ENCODE measurements at regions not wholly inside any gene's neighbourhood (a gene's known extent, or its start where the extent isn't known, plus 50 kb on each side); places are given as distances from the start of the nearest gene placed in this dataset.

GRCh38 chr7:423312-424260 is 96.1 kb downstream of the PDGFA start:
- no peak for DNase-seq (ENCODE audit: low spot score)

DNA sequence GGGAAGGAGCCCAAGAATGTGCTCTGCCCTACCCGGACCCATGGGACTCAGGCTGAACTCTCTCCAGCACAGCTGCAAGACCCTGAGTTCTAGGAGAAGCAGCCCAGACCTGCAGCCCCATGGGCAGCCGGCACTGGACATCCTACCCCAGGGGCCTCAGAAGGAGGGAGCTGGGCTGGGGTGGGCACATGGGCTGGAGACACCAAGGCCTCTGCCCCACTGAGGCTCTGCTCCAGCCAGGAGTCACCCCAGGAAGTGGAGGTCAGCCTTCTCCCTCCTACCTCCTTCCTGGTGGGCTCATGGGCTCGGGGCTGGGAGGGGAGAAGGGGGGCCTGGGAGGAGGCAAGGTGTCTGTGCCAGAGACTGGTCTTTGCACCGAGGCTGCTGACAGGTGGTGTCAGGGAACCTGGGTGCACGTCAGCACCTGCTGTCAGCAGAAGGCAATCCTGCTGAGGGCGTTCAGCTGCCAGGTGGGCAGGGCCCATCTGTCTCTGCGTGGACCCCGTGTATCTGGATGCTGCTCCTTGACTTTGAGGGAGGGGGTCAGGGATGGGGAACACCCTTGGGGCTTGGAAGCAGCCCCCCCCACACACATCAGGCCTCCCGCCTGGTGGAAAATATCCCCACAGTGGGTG is 95.2 kb downstream of the PDGFA start:
- DNase-seq (ENCODE audit: low spot score), result no peak

DNA sequence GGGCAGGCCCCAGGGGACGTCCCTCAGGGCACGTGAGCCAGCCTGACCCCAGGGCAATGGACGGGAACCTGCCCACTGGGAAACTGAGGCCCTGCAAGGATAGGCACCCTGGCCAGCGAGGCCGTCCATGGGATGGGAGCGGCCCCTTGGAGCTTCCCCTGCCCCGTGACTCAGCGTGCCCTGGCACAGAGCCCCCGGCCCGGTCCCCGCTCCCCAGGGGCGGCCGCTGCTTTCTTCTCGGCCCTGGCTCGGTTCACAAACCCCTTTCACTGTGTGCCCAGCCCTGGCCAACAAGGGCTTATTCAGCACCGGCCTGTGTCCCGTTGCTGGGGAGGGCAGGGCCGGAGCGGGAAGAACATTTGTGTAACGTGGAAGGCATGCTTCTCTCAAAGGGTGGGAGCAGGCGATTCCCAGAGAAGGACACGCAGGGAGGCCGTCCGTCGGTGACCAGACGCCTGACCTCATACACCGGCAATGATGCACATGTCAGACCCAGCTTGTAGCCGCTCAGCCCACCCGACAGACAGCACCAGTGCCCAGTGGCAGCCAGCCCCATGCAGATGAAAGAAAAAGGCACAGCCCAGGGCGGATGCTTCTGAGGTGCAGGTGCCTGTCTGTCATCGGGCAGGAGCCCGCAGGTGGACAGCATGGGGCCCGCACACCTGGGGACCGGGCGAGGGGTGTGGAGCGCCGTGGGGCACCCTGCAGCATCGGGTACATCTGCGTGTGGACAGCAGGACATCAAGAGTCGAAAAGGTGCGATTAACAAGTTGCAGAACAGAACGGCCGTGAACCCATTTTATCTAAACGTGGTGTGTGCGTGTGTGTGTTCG is 94.5 kb downstream of the PDGFA start:
- no peak for DNase-seq (ENCODE audit: low spot score)

- DNase-seq (ENCODE audit: low spot score), result no peak
These were observed 93.9 kb downstream of the PDGFA start for GRCh38 chr7:425794-426188.

DNA sequence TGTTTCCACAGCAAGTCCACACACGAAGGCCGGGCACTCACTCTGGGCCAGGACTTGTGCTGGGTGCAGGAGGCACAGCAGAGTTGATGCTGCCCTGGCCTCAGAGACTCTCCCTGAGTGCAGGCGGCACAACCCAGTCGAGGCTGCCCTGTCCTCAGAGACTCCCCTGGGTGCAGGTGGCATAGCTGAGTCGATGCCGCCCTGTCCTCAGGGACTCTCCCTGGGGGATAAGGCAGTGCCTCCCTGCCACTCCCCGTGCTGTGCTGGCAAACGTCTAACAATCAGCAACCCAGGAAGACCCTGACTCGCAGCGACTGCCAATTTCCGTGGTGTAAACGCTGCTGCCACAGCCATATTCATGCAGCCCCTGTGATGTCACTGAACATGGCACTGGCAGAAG is 93.1 kb downstream of the PDGFA start:
- no peak for DNase-seq (ENCODE audit: low spot score)

GRCh38 chr7:427506-428103 is 92.0 kb downstream of the PDGFA start:
- DNase-seq (ENCODE audit: low spot score), result no peak

DNA sequence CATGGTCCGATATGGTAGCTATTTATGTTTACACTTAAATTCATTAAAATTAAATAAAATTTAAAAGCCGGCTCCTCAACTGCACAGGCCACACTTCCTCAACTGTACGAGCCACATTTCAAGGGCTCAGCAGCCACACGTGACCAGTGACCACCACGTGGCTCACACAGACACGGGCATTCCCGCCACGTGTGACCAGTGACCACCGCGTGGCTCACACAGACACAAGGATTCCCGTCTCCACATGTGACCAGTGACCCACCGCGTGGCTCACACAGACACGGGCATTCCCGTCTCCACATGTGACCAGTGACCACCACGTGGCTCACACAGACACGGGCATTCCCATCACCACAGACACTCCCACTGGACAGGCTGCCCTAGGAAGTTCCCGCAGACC is 91.3 kb downstream of the PDGFA start:
- DNase-seq (ENCODE audit: low spot score), result no peak

DNA sequence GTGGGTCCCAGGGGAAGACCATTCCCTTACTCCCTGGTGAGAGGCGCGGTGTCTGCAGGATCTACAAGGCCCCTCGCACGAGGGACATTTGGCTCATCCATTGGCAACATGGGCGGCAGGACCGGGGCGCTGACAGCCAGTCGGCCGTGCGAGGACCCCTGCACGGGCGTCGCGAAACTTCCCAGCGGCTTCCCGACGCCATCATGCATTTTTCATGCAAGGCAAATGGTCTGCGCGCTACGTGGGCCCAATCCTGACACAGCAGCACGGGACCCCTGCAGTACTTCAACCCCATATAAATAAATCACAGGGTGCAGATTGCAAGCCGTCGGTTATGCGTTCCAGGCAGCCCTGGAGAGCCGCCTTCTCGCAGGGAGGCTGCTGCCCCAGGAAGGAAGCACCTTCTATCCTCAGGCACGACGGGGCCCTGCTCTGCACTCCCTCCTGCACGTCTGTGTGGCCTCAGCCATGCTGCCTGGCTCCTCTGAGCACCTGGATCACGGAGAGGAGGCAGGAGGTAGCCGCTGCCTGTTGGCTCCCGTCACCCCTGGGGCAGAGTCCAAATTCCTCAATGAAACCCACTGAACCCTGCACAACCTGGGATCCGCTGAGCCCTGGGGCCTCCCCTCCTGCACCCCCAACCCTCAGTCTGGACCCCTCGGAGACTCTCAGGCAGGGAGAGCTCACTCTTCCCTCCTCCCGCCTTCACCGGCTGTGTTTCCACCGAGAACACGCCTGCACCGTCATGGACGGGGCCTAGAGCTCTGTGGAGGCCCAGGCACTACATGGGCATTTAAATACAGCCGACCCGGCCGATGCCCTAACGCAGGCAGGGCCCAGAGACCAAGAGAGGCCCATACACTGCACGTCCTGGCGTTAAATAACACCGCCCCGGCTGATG is 90.5 kb downstream of the PDGFA start:
- DNase-seq (ENCODE audit: low spot score), result no peak

DNA sequence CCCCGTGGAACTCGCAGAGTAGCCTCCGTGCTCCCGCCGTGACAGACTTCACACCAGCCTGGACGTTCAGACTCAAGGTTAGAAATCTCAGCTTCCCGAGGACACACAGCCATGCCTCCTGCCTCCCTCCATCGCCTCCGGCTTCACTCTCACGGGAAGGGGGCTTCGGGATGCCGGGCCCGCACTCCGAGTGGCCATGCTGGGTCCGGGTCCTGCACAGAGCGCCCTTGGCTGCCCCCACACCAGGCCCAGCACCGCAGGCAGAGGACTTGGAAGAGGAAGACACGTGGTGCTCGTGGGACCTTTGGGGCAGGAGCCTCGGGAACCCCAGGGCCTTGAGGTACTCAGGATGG is 89.8 kb downstream of the PDGFA start:
- no peak for DNase-seq (ENCODE audit: low spot score)

GRCh38 chr7:431041-431440 is 88.6 kb downstream of the PDGFA start:
- no peak for DNase-seq (ENCODE audit: low spot score)

GRCh38 chr7:431658-432111 is 88.0 kb downstream of the PDGFA start:
- DNase-seq (ENCODE audit: low spot score), result no peak

GRCh38 chr7:432256-432655 is 87.4 kb downstream of the PDGFA start:
- DNase-seq (ENCODE audit: low spot score), result no peak

- no peak for DNase-seq (ENCODE audit: low spot score)
These were observed 86.7 kb downstream of the PDGFA start for GRCh38 chr7:432933-433332.

DNA sequence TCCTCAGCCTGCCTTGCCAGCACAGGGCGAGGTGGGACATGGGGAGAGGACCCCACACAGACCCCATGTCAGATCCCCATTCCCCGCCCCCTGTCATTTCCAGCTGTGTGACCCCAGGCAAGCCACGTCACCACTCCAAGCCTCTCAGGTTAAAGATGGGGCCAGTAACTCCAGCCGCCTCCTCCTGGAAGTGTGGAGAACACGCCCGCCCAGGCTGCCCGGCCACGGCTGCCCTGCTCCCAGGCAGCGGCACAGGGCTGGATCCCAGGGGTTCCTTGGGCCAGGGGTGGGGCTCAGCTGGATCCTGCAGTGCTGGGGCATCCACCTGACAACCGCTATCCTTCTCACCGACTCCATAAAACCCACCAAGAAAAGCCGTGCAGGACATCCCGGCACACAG is 86.1 kb downstream of the PDGFA start:
- DNase-seq (ENCODE audit: low spot score), result no peak

- DNase-seq (ENCODE audit: low spot score), result no peak
These were observed 84.6 kb downstream of the PDGFA start for GRCh38 chr7:434891-435629.

GRCh38 chr7:435630-436366 is 83.8 kb downstream of the PDGFA start:
- peak; percentile 69 for DNase-seq (ENCODE audit: low spot score)

GRCh38 chr7:436367-437128 is 83.1 kb downstream of the PDGFA start:
- DNase-seq (ENCODE audit: low spot score), result no peak

GRCh38 chr7:437329-438251 is 82.1 kb downstream of the PDGFA start:
- DNase-seq (ENCODE audit: low spot score), result no peak

Measured in ureter (tissue), 1 donor.